Heart right ventricle (tissue), 16 donors: ENCODE measurements at regions not wholly inside any gene's neighbourhood (a gene's known extent, or its start where the extent isn't known, plus 50 kb on each side); places are given as distances from the start of the nearest gene placed in this dataset.
"Not testable (repeated sequence)": the region's sequence is repeated elsewhere in the genome, so short reads cannot be mapped to it uniquely, and the experiment has no call there.

ENCODE experiments used
- ATAC-seq, 8 donors: fragments of 200-7000 bp; cut with Tn5 transposase; one replicate each; pipeline ENCODE4 v1.9.1; 2020; ENCODE audit warnings: mild to moderate bottlenecking in 8 of 8, moderate library complexity in 8 of 8, moderate number of reproducible peaks in 1 of 8
- DNase-seq, 2 donors: peaks; one replicate each; pipeline ENCODE4 v3.0.0-alpha.2; 2020
- H3K27ac ChIP-seq, 10 donors: fragments of 200-600 bp; sonication (generic) in 2 of 10; one replicate each; pipeline versions ENCODE4 v1.5.0 to v1.8.0; 2020 to 2022; ENCODE audit warnings: mild to moderate bottlenecking in 3 of 10
- H3K27me3 ChIP-seq, 7 donors: fragments of 200-600 bp; one replicate each; pipeline ENCODE4 v1.8.0; 2021 to 2022; ENCODE audit warnings: mild to moderate bottlenecking in 2 of 7
- H3K36me3 ChIP-seq, 9 donors: fragments of 200-600 bp; sonication (generic) in 1 of 9; one replicate each; pipeline versions ENCODE4 v1.5.0 to v1.8.0; 2020 to 2022; ENCODE audit warnings: mild to moderate bottlenecking in 2 of 9
- H3K4me1 ChIP-seq, 9 donors: fragments of 200-600 bp; sonication (generic) in 1 of 9; one replicate each; pipeline versions ENCODE4 v1.5.0 to v1.8.0; 2020 to 2022; ENCODE audit warnings: mild to moderate bottlenecking in 4 of 9
- H3K4me3 ChIP-seq, 10 donors: fragments of 200-600 bp; sonication (generic) in 2 of 10; one replicate each; pipeline versions ENCODE4 v1.5.0 to v1.8.0; 2020 to 2022; ENCODE audit warnings: mild to moderate bottlenecking in 7 of 10, moderate library complexity in 2 of 10
- H3K9me3 ChIP-seq, 11 donors: fragments of 200-600 bp in 10 of 11; sonication (generic) in 2 of 11; one replicate each; pipeline versions ENCODE4 v1.5.0 to v1.8.0; 2013 to 2022; ENCODE audit warnings: mild to moderate bottlenecking in 2 of 11, control low read depth in 1 of 11, moderate library complexity in 1 of 11
- WGBS, 2 donors: extraction: QIAGEN DNeasy Blood & Tissue Kit; methylation state at CpG; one replicate each; pipeline ENCODE4 v1.1.7; 2013; ENCODE audit warnings: inconsistent platforms in 1 of 2; 5-methylcytosine and 5-hydroxymethylcytosine counted together
- intact Hi-C, 10 donors: fragments of 100-400 bp; cut with DNase I; formaldehyde crosslinking; loops; one replicate each; pipeline versions ENCODE4 v1.11.1 to v1.14.2; 2022
- TF ChIP-seq, protein P1 (sequence below), 9 donors: fragments of 200-600 bp; sonication (generic) in 2 of 9; IDR thresholded peaks; one replicate each; pipeline versions ENCODE4 v1.5.0 to v1.8.0; 2021 to 2022; ENCODE audit warnings: antibody characterized with exemption in 9 of 9, mild to moderate bottlenecking in 5 of 9, moderate library complexity in 1 of 9
- donor health status: Arrhythmogenic right ventricular cardiomyopathy.
- donor health status: ischemic (EF 13 %, LVEDD 7.1; RV severe dilation, severe dysfunction).
- donor health status: healthy with polysubstance abuse.
- donor health status: DM: no; HTN: yes; CAD: no.
- donor health status: DM: no; HTN: no; CAD: no.
- donor health status: ischemic (EF 25% LVEDD 6.9; RV normal size, moderate dysfunction).
- donor health status: ischemic (EF 25% LVEDD 5.7; RV mildly dilated, moderate dysfunction).
- donor health status: healthy.
- donor health status: DM: yes; HTN: yes; CAD: no.
- donor health status: Ischemic cardiomyopathy.
- donor health status: ischemic (EF 35%, LVEDD 5.7; RV mildly dilated, moderate dysfunction).
- donor health status: nonischemic (EF 11% LVEDD 7.7; RV severe dilation, severe dysfunction).
- donor health status: DM: yes; HTN: yes; CAD: no.
- donor health status: PGD.
- donor health status: ischemic (EF 29% LVEDD 5.4; RV normal size, mild dysfunction).
- donor health status: nonischemic (EF 23%, LVEDD 6.1; RV moderate dilation, normal function).

- WGBS, 2 donors = 74 to 89% methylated on average over 1 of the region's 1 CpG
- intact Hi-C loops = loop anchor here in 1 of 10 donors (5.0 kb wide), 1 partner anchor 604 kb away; no protein-coding TSS in a partner anchor
- TF ChIP-seq, protein P1, sequence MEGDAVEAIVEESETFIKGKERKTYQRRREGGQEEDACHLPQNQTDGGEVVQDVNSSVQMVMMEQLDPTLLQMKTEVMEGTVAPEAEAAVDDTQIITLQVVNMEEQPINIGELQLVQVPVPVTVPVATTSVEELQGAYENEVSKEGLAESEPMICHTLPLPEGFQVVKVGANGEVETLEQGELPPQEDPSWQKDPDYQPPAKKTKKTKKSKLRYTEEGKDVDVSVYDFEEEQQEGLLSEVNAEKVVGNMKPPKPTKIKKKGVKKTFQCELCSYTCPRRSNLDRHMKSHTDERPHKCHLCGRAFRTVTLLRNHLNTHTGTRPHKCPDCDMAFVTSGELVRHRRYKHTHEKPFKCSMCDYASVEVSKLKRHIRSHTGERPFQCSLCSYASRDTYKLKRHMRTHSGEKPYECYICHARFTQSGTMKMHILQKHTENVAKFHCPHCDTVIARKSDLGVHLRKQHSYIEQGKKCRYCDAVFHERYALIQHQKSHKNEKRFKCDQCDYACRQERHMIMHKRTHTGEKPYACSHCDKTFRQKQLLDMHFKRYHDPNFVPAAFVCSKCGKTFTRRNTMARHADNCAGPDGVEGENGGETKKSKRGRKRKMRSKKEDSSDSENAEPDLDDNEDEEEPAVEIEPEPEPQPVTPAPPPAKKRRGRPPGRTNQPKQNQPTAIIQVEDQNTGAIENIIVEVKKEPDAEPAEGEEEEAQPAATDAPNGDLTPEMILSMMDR (IDR thresholded peaks at IDR 0.05) = no peak
Observed at GRCh38 chr10:64896582-64896981, 1375.4 kb downstream of the REEP3 start.

GRCh38 chr10:64906311-64906710 lies 1385.1 kb downstream of the REEP3 start:
- ATAC-seq, H3K36me3 ChIP-seq, H3K27me3 ChIP-seq, DNase-seq, H3K9me3 ChIP-seq, H3K4me1 ChIP-seq, intact Hi-C loops, H3K27ac ChIP-seq, H3K4me3 ChIP-seq: not testable (repeated sequence)
- 40 to 42% methylated on average over 2 of the region's 2 CpGs for WGBS, 2 donors

More at GRCh38 chr10:64896582-64896981, 1375.4 kb downstream of the REEP3 start:
- Histone ChIP-seq H3K4me1 (no peaks in the 10 kb centered on the region), H3K27ac (no peak overlapping the region), H3K36me3 (no peaks in the 10 kb centered on the region), H3K27me3 (no peaks in the 10 kb centered on the region), H3K4me3 (no peak overlapping the region), H3K9me3 (peaks cover 0 to 41% (median 7%) of the 10 kb centered on the region in 11 donors)
- no peak for ATAC-seq
- no peak for DNase-seq

- WGBS, 2 donors = 45 to 57% methylated on average over 20 to 21 of the region's 21 CpGs
- intact Hi-C loops, H3K36me3 ChIP-seq, H3K4me1 ChIP-seq, ATAC-seq, DNase-seq, H3K27ac ChIP-seq, H3K27me3 ChIP-seq, H3K4me3 ChIP-seq: not testable (repeated sequence)
- H3K9me3 ChIP-seq = peaks cover 0 to 38% (median 2%) of the 10 kb centered on the region in 11 donors
Observed at GRCh38 chr10:64924306-64924705, 1403.1 kb downstream of the REEP3 start.

- TF ChIP-seq, protein P1 (IDR thresholded peaks at IDR 0.05) = no peak
- ATAC-seq (no peak), DNase-seq (no peak)
- Histone ChIP-seq H3K27ac (no peak overlapping the region), H3K4me3 (no peak overlapping the region), H3K4me1 (no peaks in the 10 kb centered on the region), H3K9me3 (peaks cover 0 to 11% (median 0%) of the 10 kb centered on the region in 11 donors), H3K36me3 (no peaks in the 10 kb centered on the region), H3K27me3 (no peaks in the 10 kb centered on the region)
- WGBS, 2 donors = 82 to 83% methylated on average over 2 of the region's 2 CpGs
- intact Hi-C loops = no loop called here
Observed at GRCh38 chr10:64952042-64952441, 1430.8 kb downstream of the REEP3 start.

DNA sequence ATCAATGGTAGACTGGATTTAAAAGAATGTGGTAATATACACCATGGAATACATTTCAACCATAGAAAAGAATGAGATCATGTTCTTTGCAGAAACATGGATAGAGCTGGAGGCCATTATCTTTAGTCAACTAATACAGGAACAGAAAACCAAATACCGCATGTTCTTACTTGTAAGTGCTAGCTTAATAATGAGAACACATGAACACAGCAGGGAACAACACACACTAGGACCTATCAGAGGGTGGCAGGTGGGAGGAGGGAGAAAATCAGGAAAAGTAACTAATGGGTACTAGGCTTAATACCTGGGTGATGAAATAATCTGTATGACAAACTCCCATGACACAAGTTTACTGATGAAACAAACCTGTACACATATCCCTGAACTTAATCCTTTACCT lies 1435.2 kb downstream of the REEP3 start:
- 88 to 94% methylated on average over 1 of the region's 1 CpG for WGBS, 2 donors
- Histone ChIP-seq H3K4me1 (no peaks in the 10 kb centered on the region), H3K4me3 (no peak overlapping the region), H3K9me3 (peaks cover 0 to 10% (median 0%) of the 10 kb centered on the region in 11 donors), H3K27me3 (no peaks in the 10 kb centered on the region), H3K36me3 (no peaks in the 10 kb centered on the region), H3K27ac (no peak overlapping the region)
- ATAC-seq (no peak), DNase-seq (no peak)
- intact Hi-C loops = no loop called here
- TF ChIP-seq, protein P1 (IDR thresholded peaks at IDR 0.05) = no peak
